Esophagus muscularis mucosa (tissue), 4 donors: ENCODE measurements at regions not wholly inside any gene's neighbourhood (a gene's known extent, or its start where the extent isn't known, plus 50 kb on each side); places are given as distances from the start of the nearest gene placed in this dataset.

ENCODE experiments used
- DNase-seq: peaks from one replicate; pipeline ENCODE4 v3.0.0-alpha.2; 2017; ENCODE audit errors: extremely low spot score
- H3K27ac ChIP-seq, 4 donors: fragments of 200-600 bp; sonication (generic); replicated peaks in 1 of 4; 1 replicate in 3 of 4; 2 replicates in 1 of 4; pipeline ENCODE4 v1.5.1; 2016 to 2019; ENCODE audit warnings: mild to moderate bottlenecking in 1 of 4
- H3K27me3 ChIP-seq, 4 donors: fragments of 200-600 bp; sonication (generic); one replicate each; pipeline versions ENCODE4 v1.5.1 to v1.6.0; 2016 to 2019
- H3K36me3 ChIP-seq, 4 donors: fragments of 200-600 bp; sonication (generic); one replicate each; pipeline ENCODE4 v1.5.1; 2016 to 2019
- H3K4me1 ChIP-seq, 4 donors: fragments of 200-600 bp; sonication (generic); one replicate each; pipeline ENCODE4 v1.5.1; 2016 to 2019
- H3K4me3 ChIP-seq, 4 donors: fragments of 200-600 bp; sonication (generic); 1 replicate in 2 of 4; 2 replicates in 2 of 4; pipeline ENCODE4 v1.5.1; 2016 to 2019; ENCODE audit warnings: mild to moderate bottlenecking in 4 of 4, moderate library complexity in 1 of 4
- H3K9me3 ChIP-seq, 4 donors: fragments of 200-600 bp; sonication (generic); 1 replicate in 3 of 4; 2 replicates in 1 of 4; pipeline ENCODE4 v1.5.1; 2016 to 2019
- EP300 ChIP-seq: sonication (generic); formaldehyde crosslinking; IDR thresholded peaks from one replicate; pipeline ENCODE4 v1.6.1; 2017; ENCODE audit warnings: antibody characterized with exemption
- POLR2A ChIP-seq: fragments of 450-650 bp; IDR thresholded peaks from one replicate; pipeline ENCODE4 v1.6.1; 2017; ENCODE audit warnings: antibody characterized with exemption, moderate library complexity, mild to moderate bottlenecking, low read depth
- POLR2AphosphoS5 ChIP-seq, 2 donors: sonication (generic); formaldehyde crosslinking; IDR thresholded peaks; one replicate each; pipeline ENCODE4 v1.6.1; 2017; ENCODE audit warnings: antibody characterized with exemption in 2 of 2
- WGBS: methylation state at CpG from one replicate; pipeline ENCODE4 v1.1.5; 2018; 5-methylcytosine and 5-hydroxymethylcytosine counted together
- intact Hi-C: fragments of 100-400 bp; cut with DNase I; formaldehyde crosslinking; loops from one replicate; pipeline ENCODE4 v1.15.1; 2023
- TF ChIP-seq, protein P1 (sequence below), 3 experiments: fragments of 200-600 bp in 2 of 3; fragments of 450-650 bp in 1 of 3; sonication (generic) in 2 of 3; IDR thresholded peaks; one replicate each; pipeline ENCODE4 v1.5.1; 2017 to 2019; ENCODE audit warnings: antibody characterized with exemption in 3 of 3, mild to moderate bottlenecking in 2 of 3, moderate library complexity in 1 of 3

- intact Hi-C loops, result no loop called here
- DNase-seq, result no peak
Measured at GRCh38 chr22:49203859-49204598, 623.6 kb downstream of the BRD1 start.

DNA sequence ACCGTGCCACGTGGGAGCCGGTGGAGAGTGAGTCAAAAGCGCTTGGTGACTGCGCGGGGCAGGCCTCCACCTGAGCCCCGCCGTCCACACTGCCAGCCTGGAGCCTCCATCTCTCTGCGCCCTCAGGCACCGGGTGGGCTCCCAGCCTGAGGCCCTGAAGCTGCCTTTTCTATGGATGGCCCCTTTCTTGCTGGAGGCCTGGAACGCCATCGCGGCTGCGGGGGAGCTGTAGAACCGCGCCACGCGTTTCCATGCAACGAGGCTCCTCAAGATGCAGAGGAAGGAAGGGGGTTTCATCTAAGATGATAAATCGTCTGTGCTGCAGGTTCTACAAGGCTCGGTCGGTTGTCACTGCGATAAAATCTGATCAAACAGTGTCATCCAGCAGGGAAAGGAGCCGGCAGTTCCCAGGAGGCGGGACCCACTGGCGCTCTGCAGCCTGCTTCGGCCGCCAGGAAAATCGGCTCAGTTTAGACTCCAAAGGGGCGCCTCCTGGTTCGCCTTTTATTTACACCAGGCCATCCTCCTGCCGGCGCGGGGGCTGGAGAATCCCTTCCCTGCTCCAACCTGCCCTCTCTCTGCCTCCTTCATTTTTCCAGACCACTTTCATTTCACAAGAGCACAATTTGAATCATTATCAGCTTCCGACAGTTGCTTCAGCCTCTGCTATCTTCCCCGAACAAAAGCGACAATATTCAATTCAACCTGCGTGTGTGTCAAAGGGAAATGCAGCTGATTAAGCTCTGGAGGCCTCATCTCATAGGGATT is 624.4 kb downstream of the BRD1 start:
- intact Hi-C loops, result no loop called here
- Histone ChIP-seq H3K27me3 (peaks cover 0 to 73% (median 0%) of the 10 kb centered on the region in 4 donors), H3K36me3 (no peaks in the 10 kb centered on the region), H3K27ac (no peak overlapping the region), H3K4me3 (no peak overlapping the region), H3K4me1 (no peaks in the 10 kb centered on the region), H3K9me3 (no peaks in the 10 kb centered on the region)
- TF ChIP-seq POLR2A, result no peak
- DNase-seq, result no peak
- 72% methylated on average over 33 of the region's 38 CpGs for WGBS

More at GRCh38 chr22:49203859-49204598, 623.6 kb downstream of the BRD1 start:
- Histone ChIP-seq H3K9me3 (no peaks in the 10 kb centered on the region), H3K4me3 (no peak overlapping the region), H3K36me3 (no peaks in the 10 kb centered on the region), H3K27me3 (peaks cover 0 to 80% (median 0%) of the 10 kb centered on the region in 4 donors), H3K27ac (no peak overlapping the region), H3K4me1 (no peaks in the 10 kb centered on the region)
- WGBS, result 87% methylated on average over 32 of the region's 32 CpGs
- no peak for TF ChIP-seq EP300
- TF ChIP-seq, protein P1, sequence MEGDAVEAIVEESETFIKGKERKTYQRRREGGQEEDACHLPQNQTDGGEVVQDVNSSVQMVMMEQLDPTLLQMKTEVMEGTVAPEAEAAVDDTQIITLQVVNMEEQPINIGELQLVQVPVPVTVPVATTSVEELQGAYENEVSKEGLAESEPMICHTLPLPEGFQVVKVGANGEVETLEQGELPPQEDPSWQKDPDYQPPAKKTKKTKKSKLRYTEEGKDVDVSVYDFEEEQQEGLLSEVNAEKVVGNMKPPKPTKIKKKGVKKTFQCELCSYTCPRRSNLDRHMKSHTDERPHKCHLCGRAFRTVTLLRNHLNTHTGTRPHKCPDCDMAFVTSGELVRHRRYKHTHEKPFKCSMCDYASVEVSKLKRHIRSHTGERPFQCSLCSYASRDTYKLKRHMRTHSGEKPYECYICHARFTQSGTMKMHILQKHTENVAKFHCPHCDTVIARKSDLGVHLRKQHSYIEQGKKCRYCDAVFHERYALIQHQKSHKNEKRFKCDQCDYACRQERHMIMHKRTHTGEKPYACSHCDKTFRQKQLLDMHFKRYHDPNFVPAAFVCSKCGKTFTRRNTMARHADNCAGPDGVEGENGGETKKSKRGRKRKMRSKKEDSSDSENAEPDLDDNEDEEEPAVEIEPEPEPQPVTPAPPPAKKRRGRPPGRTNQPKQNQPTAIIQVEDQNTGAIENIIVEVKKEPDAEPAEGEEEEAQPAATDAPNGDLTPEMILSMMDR (IDR thresholded peaks at IDR 0.05), result no peak
- no peak for TF ChIP-seq POLR2A
- TF ChIP-seq POLR2AphosphoS5 (IDR thresholded peaks at IDR 0.05), result no peak

GRCh38 chr22:49202226-49202625 is 625.4 kb downstream of the BRD1 start:
- intact Hi-C loops, result no loop called here
- Histone ChIP-seq H3K36me3 (no peaks in the 10 kb centered on the region), H3K4me1 (peaks cover 0 to 10% (median 9%) of the 10 kb centered on the region in 4 donors), H3K9me3 (no peaks in the 10 kb centered on the region), H3K4me3 (no peak overlapping the region), H3K27me3 (peaks cover 0 to 62% (median 0%) of the 10 kb centered on the region in 4 donors), H3K27ac (no peak overlapping the region)
- TF ChIP-seq, protein P1 (IDR thresholded peaks at IDR 0.05), result no peak
- TF ChIP-seq POLR2AphosphoS5 (IDR thresholded peaks at IDR 0.05) (no peak), EP300 (no peak), POLR2A (no peak)
- DNase-seq, result no peak
- WGBS, result 78% methylated on average over 8 of the region's 8 CpGs

DNA sequence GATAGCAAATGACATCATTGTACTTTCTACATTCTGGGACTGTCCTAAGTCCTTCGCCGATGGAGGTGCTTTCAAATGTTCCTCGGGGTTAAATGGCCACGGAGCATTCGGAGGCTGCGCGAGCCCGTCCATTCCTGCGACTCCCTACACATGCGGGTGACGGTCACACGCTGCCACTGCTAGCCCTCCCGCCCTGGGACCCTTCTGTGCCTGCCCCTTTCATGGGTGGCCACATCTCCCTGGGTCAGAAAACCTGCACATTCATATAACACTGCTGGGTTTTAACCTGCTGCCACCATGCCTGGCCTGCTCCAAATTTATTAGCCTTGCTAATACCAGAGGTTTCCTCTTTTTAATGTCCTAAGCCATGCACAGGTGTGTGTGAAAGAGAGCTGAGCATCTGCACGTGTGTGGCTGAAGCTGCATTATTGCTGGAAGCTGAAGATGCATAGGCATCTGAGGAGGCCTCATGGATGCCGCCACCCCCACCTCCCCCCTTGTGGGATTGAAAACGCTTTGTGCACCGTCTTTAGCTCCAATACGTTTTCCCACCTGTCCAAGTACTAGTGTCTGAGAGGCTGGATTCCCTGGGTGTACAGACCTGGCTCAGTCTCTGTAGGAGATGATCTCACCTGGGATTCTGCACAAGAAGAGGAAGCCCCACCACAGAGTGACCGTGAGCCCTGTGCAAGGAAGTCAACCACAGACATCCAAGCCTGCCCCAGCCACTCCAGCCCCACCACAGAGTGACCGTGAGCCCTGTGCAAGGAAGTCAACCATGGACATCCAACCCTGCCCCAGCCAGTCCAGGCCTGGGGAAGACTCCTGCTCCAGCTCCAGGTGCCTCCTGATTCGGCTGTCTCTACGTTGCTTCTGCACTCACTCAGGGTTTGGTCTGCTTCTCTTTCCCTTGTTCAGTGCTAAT is 626.4 kb downstream of the BRD1 start:
- H3K27me3 ChIP-seq, result peaks cover 0 to 55% (median 0%) of the 10 kb centered on the region in 4 donors
- H3K36me3 ChIP-seq, result no peaks in the 10 kb centered on the region
- TF ChIP-seq EP300 (no peak), POLR2AphosphoS5 (IDR thresholded peaks at IDR 0.05) (no peak), POLR2A (no peak)
- TF ChIP-seq, protein P1 (IDR thresholded peaks at IDR 0.05), result no peak
- H3K27ac ChIP-seq, result no peak overlapping the region
- intact Hi-C loops, result no loop called here
- H3K4me1 ChIP-seq, result peaks cover 0 to 12% (median 10%) of the 10 kb centered on the region in 4 donors
- WGBS, result 83% methylated on average over 21 of the region's 22 CpGs
- H3K9me3 ChIP-seq, result no peaks in the 10 kb centered on the region
- DNase-seq, result no peak
- H3K4me3 ChIP-seq, result no peak overlapping the region
